WTC11 (cell line): ENCODE measurements at regions not wholly inside any gene's neighbourhood (a gene's known extent, or its start where the extent isn't known, plus 50 kb on each side); places are given as distances from the start of the nearest gene placed in this dataset.

ENCODE experiments used
- ATAC-seq: fragments of 200-7000 bp; cut with Tn5 transposase; 2 replicates; pipeline ENCODE4 v1.10.0; 2021; ENCODE audit warnings: mild to moderate bottlenecking, moderate library complexity
- CTCF ChIA-PET: fragments of 300-600 bp; sonication (Branson Sonifier 250); formaldehyde crosslinking; loops from one replicate; lab custom pipeline; 2021; ENCODE audit warnings: antibody characterized with exemption; lab: Charles Lee
- POLR2A ChIA-PET: fragments of 350-600 bp; sonication (Branson Sonifier 250); formaldehyde crosslinking; loops from one replicate; lab custom pipeline; 2021; ENCODE audit warnings: antibody characterized with exemption; lab: Charles Lee
- DNase-seq: peaks from one replicate; pipeline ENCODE4 v3.0.0; 2021; ENCODE audit warnings: low spot score
- H3K27ac Mint-ChIP-seq: 2 replicates; pipeline ENCODE4 v1.8.0; 2021; ENCODE audit warnings: mixed read lengths
- H3K27me3 Mint-ChIP-seq: 2 replicates; pipeline ENCODE4 v1.8.0; 2021; ENCODE audit warnings: low read depth, mild to moderate bottlenecking, moderate library complexity, mixed read lengths
- H3K36me3 Mint-ChIP-seq: 2 replicates; pipeline ENCODE4 v1.8.0; 2021; ENCODE audit warnings: mixed read lengths
- H3K4me1 Mint-ChIP-seq: 2 replicates; pipeline ENCODE4 v1.8.0; 2022; ENCODE audit warnings: mixed read lengths
- H3K4me3 Mint-ChIP-seq: 2 replicates; pipeline ENCODE4 v1.8.0; 2021; ENCODE audit warnings: mild to moderate bottlenecking, moderate library complexity, mixed read lengths
- H3K9me3 Mint-ChIP-seq: 2 replicates; pipeline ENCODE4 v1.8.0; 2021; ENCODE audit warnings: mixed read lengths
- AR ChIP-seq: fragments of 250-450 bp; sonication (Bioruptor Pico); IDR thresholded peaks from 2 replicates; pipeline ENCODE4 v1.9.0; 2021; ENCODE audit warnings: mild to moderate bottlenecking
- ATF1 ChIP-seq: sonication (generic); formaldehyde crosslinking; IDR thresholded peaks from 2 replicates; pipeline ENCODE4 v1.8.1; 2023; ENCODE audit warnings: mild to moderate bottlenecking, moderate library complexity, missing genetic modification reagents
- E2F1 ChIP-seq: sonication (generic); formaldehyde crosslinking; IDR thresholded peaks from 2 replicates; pipeline ENCODE4 v1.8.0; 2022; ENCODE audit warnings: mild to moderate bottlenecking, missing genetic modification reagents
- ESRRA ChIP-seq: sonication (generic); formaldehyde crosslinking; IDR thresholded peaks from 2 replicates; pipeline ENCODE4 v1.8.1; 2022; ENCODE audit warnings: mild to moderate bottlenecking, missing genetic modification reagents, borderline replicate concordance
- FOXP1 ChIP-seq: sonication (generic); formaldehyde crosslinking; IDR thresholded peaks from 2 replicates; pipeline ENCODE4 v1.8.0; 2022; ENCODE audit warnings: missing genetic modification reagents, mild to moderate bottlenecking, moderate library complexity, borderline replicate concordance
- GRHL2 ChIP-seq: fragments of 250-450 bp; sonication (Bioruptor Pico); IDR thresholded peaks from 2 replicates; pipeline ENCODE4 v1.8.0; 2022; ENCODE audit warnings: mild to moderate bottlenecking, moderate library complexity; ENCODE audit not compliant: insufficient replicate concordance, severe bottlenecking
- JUN ChIP-seq: sonication (generic); formaldehyde crosslinking; IDR thresholded peaks from 2 replicates; pipeline ENCODE4 v1.8.0; 2023; ENCODE audit warnings: mild to moderate bottlenecking, missing genetic modification reagents
- KAT7 ChIP-seq: sonication (generic); formaldehyde crosslinking; IDR thresholded peaks from 2 replicates; pipeline ENCODE4 v1.8.1; 2023; ENCODE audit warnings: missing genetic modification reagents, mild to moderate bottlenecking, borderline replicate concordance
- NR3C1 ChIP-seq: sonication (generic); formaldehyde crosslinking; conservative IDR thresholded peaks from 2 replicates; pipeline ENCODE4 v1.8.1; 2023; ENCODE audit warnings: low read depth, mild to moderate bottlenecking, missing genetic modification reagents
- OVOL2 ChIP-seq: fragments of 250-450 bp; sonication (Bioruptor Pico); IDR thresholded peaks from 2 replicates; pipeline ENCODE4 v1.9.0; 2021; ENCODE audit warnings: mild to moderate bottlenecking, borderline replicate concordance
- SMAD3 ChIP-seq: sonication (generic); formaldehyde crosslinking; IDR thresholded peaks from 2 replicates; pipeline ENCODE4 v1.8.0; 2022; ENCODE audit warnings: missing genetic modification reagents, mild to moderate bottlenecking, borderline replicate concordance
- SP1 ChIP-seq: sonication (generic); formaldehyde crosslinking; conservative IDR thresholded peaks from 2 replicates; pipeline ENCODE4 v1.8.1; 2022; ENCODE audit warnings: missing genetic modification reagents
- ZNF232 ChIP-seq: sonication (generic); formaldehyde crosslinking; IDR thresholded peaks from 2 replicates; pipeline ENCODE4 v1.8.0; 2022; ENCODE audit warnings: mild to moderate bottlenecking, missing genetic modification reagents
- ZNF263 ChIP-seq: sonication (generic); formaldehyde crosslinking; IDR thresholded peaks from 2 replicates; pipeline ENCODE4 v1.8.1; 2022; ENCODE audit warnings: low read depth, mild to moderate bottlenecking, moderate library complexity, missing genetic modification reagents
- ZNF416 ChIP-seq: fragments of 250-450 bp; sonication (Bioruptor Pico); IDR thresholded peaks from 2 replicates; pipeline ENCODE4 v1.9.0; 2021; ENCODE audit warnings: mild to moderate bottlenecking, inconsistent platforms
- TF ChIP-seq, protein P1 (sequence below): sonication (generic); formaldehyde crosslinking; IDR thresholded peaks from 2 replicates; pipeline ENCODE4 v1.8.1; 2022; ENCODE audit warnings: low read depth, mild to moderate bottlenecking, moderate library complexity, missing genetic modification reagents, borderline replicate concordance
- TF ChIP-seq, protein P2 (sequence below): fragments of 200-600 bp; IDR thresholded peaks from 2 replicates; pipeline ENCODE4 v1.8.0; 2022; ENCODE audit warnings: antibody characterized with exemption

DNA sequence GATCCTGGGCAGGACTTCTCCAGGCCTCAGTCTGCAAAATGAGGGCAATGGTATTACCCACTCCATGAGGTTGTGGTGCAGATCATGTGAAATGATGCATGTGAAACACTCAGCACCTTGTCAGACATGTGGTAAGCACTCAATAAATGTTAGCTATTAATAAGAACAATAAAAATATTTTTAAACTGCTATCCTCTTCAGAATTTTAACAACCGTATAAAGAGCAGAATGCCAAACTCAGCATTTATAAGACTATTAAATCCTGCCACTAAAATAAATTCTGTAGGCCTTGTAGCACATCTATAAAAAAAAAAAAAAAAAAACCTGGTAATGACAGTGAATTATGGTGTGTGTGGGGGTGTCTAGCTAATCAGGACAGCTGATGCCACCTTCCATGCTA is 213.9 kb upstream of the UMPS start:
- no peak for ATAC-seq
- ChIA-PET CTCF (interaction anchor here (1.9 kb wide), 1 partner anchor 173 kb away, joined by 4 read pairs; no protein-coding TSS in a partner anchor), POLR2A (no interaction called here)
- no peak overlapping the region for H3K27ac Mint-ChIP-seq
- no peaks in the 10 kb centered on the region for H3K9me3 Mint-ChIP-seq
- DNase-seq: no peak
- no peak overlapping the region for H3K4me3 Mint-ChIP-seq
- TF ChIP-seq ATF1 (CRISPR knock-in tag) (no peak), NR3C1 (CRISPR knock-in tag) (no peak), GRHL2 (CRISPR knock-in tag) (no peak), ESRRA (CRISPR knock-in tag) (no peak), KAT7 (CRISPR knock-in tag) (no peak), SP1 (CRISPR knock-in tag) (no peak), ZNF263 (CRISPR knock-in tag) (no peak), SMAD3 (CRISPR knock-in tag) (no peak), JUN (CRISPR knock-in tag) (no peak)
- TF ChIP-seq, protein P1, sequence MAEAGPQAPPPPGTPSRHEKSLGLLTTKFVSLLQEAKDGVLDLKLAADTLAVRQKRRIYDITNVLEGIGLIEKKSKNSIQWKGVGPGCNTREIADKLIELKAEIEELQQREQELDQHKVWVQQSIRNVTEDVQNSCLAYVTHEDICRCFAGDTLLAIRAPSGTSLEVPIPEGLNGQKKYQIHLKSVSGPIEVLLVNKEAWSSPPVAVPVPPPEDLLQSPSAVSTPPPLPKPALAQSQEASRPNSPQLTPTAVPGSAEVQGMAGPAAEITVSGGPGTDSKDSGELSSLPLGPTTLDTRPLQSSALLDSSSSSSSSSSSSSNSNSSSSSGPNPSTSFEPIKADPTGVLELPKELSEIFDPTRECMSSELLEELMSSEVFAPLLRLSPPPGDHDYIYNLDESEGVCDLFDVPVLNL: no peak
- peaks cover 2% of the 10 kb centered on the region; the same call in 1 of the 2 replicates for H3K27me3 Mint-ChIP-seq
- peaks cover 38% of the 10 kb centered on the region for H3K4me1 Mint-ChIP-seq
- H3K36me3 Mint-ChIP-seq: no peaks in the 10 kb centered on the region

- ATAC-seq (no peak), DNase-seq (no peak)
- TF ChIP-seq FOXP1 (CRISPR knock-in tag) (no peak), OVOL2 (CRISPR knock-in tag) (no peak), E2F1 (CRISPR knock-in tag) (no peak), ZNF232 (no peak)
- TF ChIP-seq, protein P2, sequence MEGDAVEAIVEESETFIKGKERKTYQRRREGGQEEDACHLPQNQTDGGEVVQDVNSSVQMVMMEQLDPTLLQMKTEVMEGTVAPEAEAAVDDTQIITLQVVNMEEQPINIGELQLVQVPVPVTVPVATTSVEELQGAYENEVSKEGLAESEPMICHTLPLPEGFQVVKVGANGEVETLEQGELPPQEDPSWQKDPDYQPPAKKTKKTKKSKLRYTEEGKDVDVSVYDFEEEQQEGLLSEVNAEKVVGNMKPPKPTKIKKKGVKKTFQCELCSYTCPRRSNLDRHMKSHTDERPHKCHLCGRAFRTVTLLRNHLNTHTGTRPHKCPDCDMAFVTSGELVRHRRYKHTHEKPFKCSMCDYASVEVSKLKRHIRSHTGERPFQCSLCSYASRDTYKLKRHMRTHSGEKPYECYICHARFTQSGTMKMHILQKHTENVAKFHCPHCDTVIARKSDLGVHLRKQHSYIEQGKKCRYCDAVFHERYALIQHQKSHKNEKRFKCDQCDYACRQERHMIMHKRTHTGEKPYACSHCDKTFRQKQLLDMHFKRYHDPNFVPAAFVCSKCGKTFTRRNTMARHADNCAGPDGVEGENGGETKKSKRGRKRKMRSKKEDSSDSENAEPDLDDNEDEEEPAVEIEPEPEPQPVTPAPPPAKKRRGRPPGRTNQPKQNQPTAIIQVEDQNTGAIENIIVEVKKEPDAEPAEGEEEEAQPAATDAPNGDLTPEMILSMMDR: no peak
- POLR2A ChIA-PET: no interaction called here
- no peaks in the 10 kb centered on the region for H3K9me3 Mint-ChIP-seq
- peaks cover 43% of the 10 kb centered on the region for H3K4me1 Mint-ChIP-seq
- no peaks in the 10 kb centered on the region for H3K36me3 Mint-ChIP-seq
- H3K4me3 Mint-ChIP-seq: no peak overlapping the region
- peaks cover 2% of the 10 kb centered on the region; the same call in 1 of the 2 replicates for H3K27me3 Mint-ChIP-seq
- no peak overlapping the region for H3K27ac Mint-ChIP-seq
- CTCF ChIA-PET: interaction anchor here (1.9 kb wide), 1 partner anchor 172 kb away, joined by 4 read pairs; no protein-coding TSS in a partner anchor
These were observed 212.9 kb upstream of the UMPS start for GRCh38 chr3:124517306-124517705.

DNA sequence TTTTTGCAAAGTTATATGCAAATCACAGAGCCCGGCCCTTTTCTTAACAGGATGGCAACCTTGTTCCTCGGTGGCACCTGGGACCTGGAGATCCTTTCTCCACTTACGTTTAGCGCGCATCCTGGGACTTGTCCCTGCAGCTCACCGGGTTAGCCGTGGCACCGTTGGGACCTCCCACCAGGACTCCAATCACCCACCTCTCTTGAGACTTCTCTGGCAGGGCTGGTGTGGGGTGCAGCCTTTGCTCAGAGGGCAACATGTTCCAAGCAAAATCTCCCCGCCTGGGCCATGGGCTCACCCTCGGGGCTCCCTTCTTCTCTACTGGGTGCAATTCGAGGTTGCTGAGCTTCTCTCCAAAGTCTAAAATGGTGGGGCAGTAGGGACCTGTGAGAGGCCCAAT is 211.9 kb upstream of the UMPS start:
- Mint-ChIP-seq H3K9me3 (no peaks in the 10 kb centered on the region), H3K36me3 (no peaks in the 10 kb centered on the region), H3K27me3 (peaks cover 2% of the 10 kb centered on the region; the same call in 1 of the 2 replicates), H3K27ac (no peak overlapping the region), H3K4me1 (peaks cover 37% of the 10 kb centered on the region), H3K4me3 (no peak overlapping the region)
- POLR2A ChIA-PET: no interaction called here
- TF ChIP-seq ZNF416 (CRISPR knock-in tag): no peak
- no peak for TF ChIP-seq AR (CRISPR knock-in tag)
- DNase-seq (no peak), ATAC-seq (no peak)
- CTCF ChIA-PET: no interaction called here
